Loucy (cell line): ENCODE measurements at regions not wholly inside any gene's neighbourhood (a gene's known extent, or its start where the extent isn't known, plus 50 kb on each side); places are given as distances from the start of the nearest gene placed in this dataset.

Experiments used
- EZH2phosphoT487 ChIP-seq: fragments of 200-600 bp; IDR thresholded peaks from 2 replicates; pipeline ENCODE4 v1.6.1; 2018; ENCODE audit warnings: antibody characterized with exemption, mild to moderate bottlenecking, moderate library complexity, borderline replicate concordance
- TF ChIP-seq, protein P1 (sequence below): fragments of 200-600 bp; sonication (generic); conservative IDR thresholded peaks from 2 replicates; pipeline ENCODE4 v1.5.1; 2014; ENCODE audit warnings: mild to moderate bottlenecking, antibody characterized with exemption, low read length

DNA sequence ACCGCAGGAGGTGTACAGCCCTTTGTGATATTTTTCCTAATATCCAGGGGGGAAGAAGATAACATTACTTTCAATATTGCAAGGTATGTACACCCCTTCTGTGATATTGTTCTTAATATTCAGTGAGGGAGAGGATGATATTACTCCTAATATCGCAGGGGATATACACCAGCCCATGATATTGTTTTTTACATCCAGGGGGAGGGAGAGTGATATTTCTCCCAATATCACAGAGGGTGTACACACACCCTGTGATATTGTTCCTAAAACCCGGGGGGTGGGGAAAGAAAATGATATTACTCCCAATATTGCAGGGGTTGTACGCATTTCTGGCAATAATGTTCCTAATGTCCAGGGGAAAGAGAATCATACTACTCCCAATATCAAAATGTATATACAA, 58.0 kb upstream of the SLC25A48 start:
- TF ChIP-seq, protein P1, sequence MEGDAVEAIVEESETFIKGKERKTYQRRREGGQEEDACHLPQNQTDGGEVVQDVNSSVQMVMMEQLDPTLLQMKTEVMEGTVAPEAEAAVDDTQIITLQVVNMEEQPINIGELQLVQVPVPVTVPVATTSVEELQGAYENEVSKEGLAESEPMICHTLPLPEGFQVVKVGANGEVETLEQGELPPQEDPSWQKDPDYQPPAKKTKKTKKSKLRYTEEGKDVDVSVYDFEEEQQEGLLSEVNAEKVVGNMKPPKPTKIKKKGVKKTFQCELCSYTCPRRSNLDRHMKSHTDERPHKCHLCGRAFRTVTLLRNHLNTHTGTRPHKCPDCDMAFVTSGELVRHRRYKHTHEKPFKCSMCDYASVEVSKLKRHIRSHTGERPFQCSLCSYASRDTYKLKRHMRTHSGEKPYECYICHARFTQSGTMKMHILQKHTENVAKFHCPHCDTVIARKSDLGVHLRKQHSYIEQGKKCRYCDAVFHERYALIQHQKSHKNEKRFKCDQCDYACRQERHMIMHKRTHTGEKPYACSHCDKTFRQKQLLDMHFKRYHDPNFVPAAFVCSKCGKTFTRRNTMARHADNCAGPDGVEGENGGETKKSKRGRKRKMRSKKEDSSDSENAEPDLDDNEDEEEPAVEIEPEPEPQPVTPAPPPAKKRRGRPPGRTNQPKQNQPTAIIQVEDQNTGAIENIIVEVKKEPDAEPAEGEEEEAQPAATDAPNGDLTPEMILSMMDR = no peak
- no peak for TF ChIP-seq EZH2phosphoT487
